B cell (primary cell): ENCODE measurements at regions not wholly inside any gene's neighbourhood (a gene's known extent, or its start where the extent isn't known, plus 50 kb on each side); places are given as distances from the start of the nearest gene placed in this dataset.

Experiments
- ATAC-seq: fragments of 200-7000 bp; cut with Tn5 transposase; one replicate; pipeline ENCODE4 v1.10.0; 2021; ENCODE audit warnings: low read depth, mild to moderate bottlenecking, moderate number of reproducible peaks, moderate library complexity
- CTCF ChIA-PET: fragments of 350-600 bp; sonication (Branson Sonifier 250); formaldehyde crosslinking; loops from one replicate; lab custom pipeline; 2021; ENCODE audit warnings: antibody characterized with exemption, inconsistent platforms; lab: Charles Lee
- POLR2A ChIA-PET: fragments of 350-600 bp; sonication (Branson Sonifier 250); formaldehyde crosslinking; loops from one replicate; lab custom pipeline; 2021; ENCODE audit warnings: antibody characterized with exemption; lab: Charles Lee
- DNase-seq: peaks from one replicate; pipeline ENCODE4 v3.0.0; 2013
- H2AFZ ChIP-seq: 2 replicates; pipeline ENCODE4 v1.6.1; 2012; ENCODE audit warnings: mild to moderate bottlenecking, low read depth, low read length; ENCODE audit not compliant: insufficient read depth, poor library complexity, severe bottlenecking
- H3K27ac ChIP-seq, 2 donors: 1 replicate in 1 of 2; 2 replicates in 1 of 2; pipeline ENCODE4 v1.5.1; 2012 to 2013; ENCODE audit warnings: low read length in 2 of 2, mild to moderate bottlenecking in 2 of 2, moderate library complexity in 1 of 2
- H3K27me3 ChIP-seq, 4 experiments: fragments of 200-600 bp in 1 of 4; sonication (generic) in 1 of 4; replicated peaks in 1 of 4; 1 replicate in 2 of 4; 2 replicates in 2 of 4; pipeline versions ENCODE4 v1.6.1 to v1.7.0; 2013 to 2016; ENCODE audit warnings: low read length in 3 of 4, mild to moderate bottlenecking in 2 of 4, mixed read lengths in 1 of 4, moderate library complexity in 1 of 4; ENCODE audit not compliant: insufficient read depth in 4 of 4, control insufficient read depth in 3 of 4; ENCODE audit errors: control extremely low read depth in 1 of 4
- H3K36me3 ChIP-seq, 2 experiments: replicated peaks in 1 of 2; 1 replicate in 1 of 2; 2 replicates in 1 of 2; pipeline versions ENCODE4 v1.6.1 to v1.7.1; 2013; ENCODE audit warnings: low read length in 1 of 2; ENCODE audit not compliant: insufficient read depth in 2 of 2, control insufficient read depth in 1 of 2; ENCODE audit errors: control extremely low read depth in 1 of 2, extremely low read depth in 1 of 2
- H3K4me1 ChIP-seq, 2 donors: fragments of 200-600 bp in 1 of 2; sonication (generic) in 1 of 2; 1 replicate in 1 of 2; 2 replicates in 1 of 2; pipeline versions ENCODE4 v1.5.1 to v1.6.1; 2013 to 2017; ENCODE audit warnings: low read length in 2 of 2; ENCODE audit not compliant: control insufficient read depth in 2 of 2, insufficient read depth in 2 of 2
- H3K4me2 ChIP-seq: replicated peaks from 2 replicates; pipeline ENCODE3; 2012; ENCODE audit warnings: mild to moderate bottlenecking, low read depth, low read length; ENCODE audit not compliant: poor library complexity, severe bottlenecking
- H3K4me3 ChIP-seq, 5 experiments: fragments of 200-600 bp in 1 of 5; sonication (generic) in 1 of 5; 1 replicate in 3 of 5; 2 replicates in 2 of 5; pipeline versions ENCODE4 v1.5.1 to v1.7.0; 2011 to 2016; ENCODE audit warnings: low read length in 4 of 5, mild to moderate bottlenecking in 4 of 5, low read depth in 2 of 5, control low read depth in 1 of 5, moderate library complexity in 1 of 5; ENCODE audit not compliant: insufficient read depth in 1 of 5; ENCODE audit errors: control extremely low read depth in 1 of 5, extremely low read depth in 1 of 5
- H3K79me2 ChIP-seq: fragments of 200-600 bp; sonication (generic); one replicate; pipeline ENCODE4 v1.6.0; 2016; ENCODE audit warnings: low read length; ENCODE audit not compliant: control insufficient read depth, insufficient read depth
- H3K9ac ChIP-seq: fragments of 200-600 bp; sonication (generic); 2 replicates; pipeline ENCODE4 v1.6.1; 2017; ENCODE audit warnings: mild to moderate bottlenecking, low read length, moderate library complexity
- H3K9me3 ChIP-seq, 3 donors: one replicate each; pipeline versions ENCODE4 v1.6.1 to v1.7.1; 2013; ENCODE audit warnings: low read length in 2 of 3; ENCODE audit not compliant: control insufficient read depth in 2 of 3, insufficient read depth in 1 of 3; ENCODE audit errors: control extremely low read depth in 1 of 3
- H4K20me1 ChIP-seq: 2 replicates; pipeline ENCODE4 v1.6.0; 2012; ENCODE audit warnings: mild to moderate bottlenecking, low read length; ENCODE audit not compliant: insufficient read depth, control insufficient read depth, poor library complexity, severe bottlenecking
- H3K27ac Mint-ChIP-seq: one replicate; pipeline ENCODE4 v1.8.0; 2021; ENCODE audit warnings: mixed read lengths
- H3K27me3 Mint-ChIP-seq: one replicate; pipeline ENCODE4 v1.8.0; 2021; ENCODE audit warnings: mixed read lengths
- H3K4me1 Mint-ChIP-seq: one replicate; pipeline ENCODE4 v1.8.0; 2021; ENCODE audit warnings: mixed read lengths
- H3K4me3 Mint-ChIP-seq: one replicate; pipeline ENCODE4 v1.8.0; 2021; ENCODE audit warnings: mixed read lengths
- H3K9me3 Mint-ChIP-seq: one replicate; pipeline ENCODE4 v1.8.0; 2022; ENCODE audit warnings: mixed read lengths; ENCODE audit not compliant: insufficient read depth
- EZH2 ChIP-seq: IDR thresholded peaks from 2 replicates; pipeline ENCODE4 v1.6.1; 2012; ENCODE audit warnings: borderline replicate concordance, low read depth, mild to moderate bottlenecking, moderate library complexity, low read length; ENCODE audit not compliant: insufficient read depth, poor library complexity, severe bottlenecking
- WGBS: methylation state at CpG from one replicate; pipeline ENCODE4 v1.1.5; 2013; ENCODE audit warnings: missing lambda C conversion rate; ENCODE audit not compliant: insufficient coverage; 5-methylcytosine and 5-hydroxymethylcytosine counted together
- intact Hi-C: fragments of 100-400 bp; cut with micrococcal nuclease; formaldehyde crosslinking; loops from one replicate; pipeline ENCODE4 v1.10.0; 2022
- TF ChIP-seq, protein P1 (sequence below): fragments of 200-600 bp; IDR thresholded peaks from one replicate; pipeline ENCODE4 v1.8.0; 2022; ENCODE audit warnings: antibody characterized with exemption, mild to moderate bottlenecking

DNA sequence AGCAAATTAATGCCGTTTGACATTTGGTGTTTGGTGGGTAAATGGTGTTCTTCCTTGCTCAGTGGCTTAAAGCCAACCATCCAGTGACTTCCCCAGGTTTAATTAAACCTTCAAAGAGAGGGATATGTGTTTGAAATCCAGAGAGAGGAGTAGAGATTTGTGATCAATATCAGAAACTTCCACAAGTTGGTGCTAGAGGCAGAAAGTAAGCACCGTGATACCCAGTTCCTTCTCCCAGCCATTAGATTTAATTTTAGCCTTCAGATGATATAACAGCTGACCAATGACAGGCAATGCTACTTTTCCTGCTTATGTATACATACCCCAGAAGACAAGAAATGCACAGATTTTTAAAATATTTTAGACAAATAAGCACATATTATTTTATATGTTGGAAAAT is 398.5 kb downstream of the CDH2 start:
- Histone ChIP-seq H3K4me1 (no peaks in the 10 kb centered on the region), H3K4me3 (no peak overlapping the region), H3K36me3 (no peaks in the 10 kb centered on the region), H3K79me2 (no peaks in the 10 kb centered on the region), H3K27me3 (no peaks in the 10 kb centered on the region), H3K9ac (no peak overlapping the region), H4K20me1 (no peaks in the 10 kb centered on the region), H3K4me2 (no peak overlapping the region), H3K9me3 (no peaks in the 10 kb centered on the region), H3K27ac (no peak overlapping the region), H2AFZ (no peak overlapping the region)
- intact Hi-C loops: no loop called here
- TF ChIP-seq, protein P1, sequence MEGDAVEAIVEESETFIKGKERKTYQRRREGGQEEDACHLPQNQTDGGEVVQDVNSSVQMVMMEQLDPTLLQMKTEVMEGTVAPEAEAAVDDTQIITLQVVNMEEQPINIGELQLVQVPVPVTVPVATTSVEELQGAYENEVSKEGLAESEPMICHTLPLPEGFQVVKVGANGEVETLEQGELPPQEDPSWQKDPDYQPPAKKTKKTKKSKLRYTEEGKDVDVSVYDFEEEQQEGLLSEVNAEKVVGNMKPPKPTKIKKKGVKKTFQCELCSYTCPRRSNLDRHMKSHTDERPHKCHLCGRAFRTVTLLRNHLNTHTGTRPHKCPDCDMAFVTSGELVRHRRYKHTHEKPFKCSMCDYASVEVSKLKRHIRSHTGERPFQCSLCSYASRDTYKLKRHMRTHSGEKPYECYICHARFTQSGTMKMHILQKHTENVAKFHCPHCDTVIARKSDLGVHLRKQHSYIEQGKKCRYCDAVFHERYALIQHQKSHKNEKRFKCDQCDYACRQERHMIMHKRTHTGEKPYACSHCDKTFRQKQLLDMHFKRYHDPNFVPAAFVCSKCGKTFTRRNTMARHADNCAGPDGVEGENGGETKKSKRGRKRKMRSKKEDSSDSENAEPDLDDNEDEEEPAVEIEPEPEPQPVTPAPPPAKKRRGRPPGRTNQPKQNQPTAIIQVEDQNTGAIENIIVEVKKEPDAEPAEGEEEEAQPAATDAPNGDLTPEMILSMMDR: no peak
- TF ChIP-seq EZH2: no peak
- Mint-ChIP-seq H3K4me3 (no peak overlapping the region), H3K4me1 (no peaks in the 10 kb centered on the region), H3K27me3 (no peaks in the 10 kb centered on the region), H3K9me3 (peaks cover 2% of the 10 kb centered on the region), H3K27ac (no peak overlapping the region)
- WGBS: no CpG with 5 or more reads among the region's 2 CpGs
- ChIA-PET CTCF (no interaction called here), POLR2A (no interaction called here)
- DNase-seq (no peak), ATAC-seq (no peak)

DNA sequence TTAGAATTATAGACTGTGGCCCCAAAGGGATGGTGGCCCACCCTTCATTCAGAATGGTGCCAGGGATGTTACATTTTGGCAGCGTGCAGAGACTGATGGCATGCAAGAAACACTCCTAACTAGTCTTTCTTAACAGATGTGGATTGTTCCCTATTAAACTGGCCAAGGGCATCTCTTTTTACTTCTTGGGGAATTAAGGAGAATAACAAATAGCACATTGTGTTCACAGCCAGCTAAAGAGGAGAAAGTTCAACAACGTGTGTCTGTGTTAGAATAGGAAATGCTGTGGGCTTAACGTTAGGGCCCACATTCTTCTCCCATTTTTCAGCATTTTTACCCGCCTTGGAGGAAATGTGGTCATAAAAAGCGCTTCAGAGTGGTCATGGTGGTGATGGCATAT is 404.8 kb downstream of the CDH2 start:
- no peak overlapping the region for H3K27ac Mint-ChIP-seq
- no peak for ATAC-seq

More for the DNA sequence above, 404.8 kb downstream of the CDH2 start:
- ChIA-PET CTCF (no interaction called here), POLR2A (no interaction called here)
- TF ChIP-seq EZH2: no peak
- TF ChIP-seq, protein P1: no peak
- Histone ChIP-seq H3K27ac (no peak overlapping the region), H3K9me3 (no peaks in the 10 kb centered on the region), H3K27me3 (no peaks in the 10 kb centered on the region), H3K4me3 (no peak overlapping the region), H2AFZ (no peak overlapping the region), H4K20me1 (no peaks in the 10 kb centered on the region), H3K4me2 (no peak overlapping the region), H3K79me2 (no peaks in the 10 kb centered on the region), H3K4me1 (no peaks in the 10 kb centered on the region), H3K36me3 (no peaks in the 10 kb centered on the region), H3K9ac (no peak overlapping the region)
- intact Hi-C loops: no loop called here
- H3K9me3 Mint-ChIP-seq: peaks cover 2% of the 10 kb centered on the region
- no peaks in the 10 kb centered on the region for H3K4me1 Mint-ChIP-seq
- no peaks in the 10 kb centered on the region for H3K27me3 Mint-ChIP-seq
- no peak overlapping the region for H3K4me3 Mint-ChIP-seq
- no peak for DNase-seq
- no CpG with 5 or more reads among the region's 5 CpGs for WGBS
